ENCODE measurements at regions not wholly inside any gene's neighbourhood (a gene's known extent, or its start where the extent isn't known, plus 50 kb on each side); places are given as distances from the start of the nearest gene placed in this dataset.

- DNase-seq (ENCODE audit: low spot score): no peak
Observed at GRCh38 chr9:13646500-13647021, 367.1 kb upstream of the MPDZ start.

GRCh38 chr9:13645557-13645956 lies 366.1 kb upstream of the MPDZ start:
- DNase-seq (ENCODE audit: low spot score): no peak

GRCh38 chr9:13644675-13645074 lies 365.2 kb upstream of the MPDZ start:
- no peak for DNase-seq (ENCODE audit: low spot score)

- no peak for DNase-seq (ENCODE audit: low spot score)
Observed at GRCh38 chr9:13642646-13643045, 363.2 kb upstream of the MPDZ start.

GRCh38 chr9:13629067-13629466 lies 349.6 kb upstream of the MPDZ start:
- DNase-seq (ENCODE audit: low spot score): no peak

GRCh38 chr9:13628526-13628925 lies 349.0 kb upstream of the MPDZ start:
- DNase-seq (ENCODE audit: low spot score): no peak

- no peak for DNase-seq (ENCODE audit: low spot score)
Observed at GRCh38 chr9:13627502-13627901, 348.0 kb upstream of the MPDZ start.

GRCh38 chr9:13627071-13627470 lies 347.6 kb upstream of the MPDZ start:
- no peak for DNase-seq (ENCODE audit: low spot score)

- DNase-seq (ENCODE audit: low spot score): no peak
Observed at GRCh38 chr9:13626601-13627000, 347.1 kb upstream of the MPDZ start.

GRCh38 chr9:13621872-13622564 lies 342.5 kb upstream of the MPDZ start:
- DNase-seq (ENCODE audit: low spot score): no peak

GRCh38 chr9:13616491-13617035 lies 337.1 kb upstream of the MPDZ start:
- no peak for DNase-seq (ENCODE audit: low spot score)

GRCh38 chr9:13615660-13616490 lies 336.4 kb upstream of the MPDZ start:
- DNase-seq (ENCODE audit: low spot score): no peak

- no peak for DNase-seq (ENCODE audit: low spot score)
Observed at GRCh38 chr9:13614060-13614459, 334.6 kb upstream of the MPDZ start.

- no peak for DNase-seq (ENCODE audit: low spot score)
Observed at GRCh38 chr9:13613296-13613695, 333.8 kb upstream of the MPDZ start.

- DNase-seq (ENCODE audit: low spot score): no peak
Observed at GRCh38 chr9:13608451-13608850, 329.0 kb upstream of the MPDZ start.

- no peak for DNase-seq (ENCODE audit: low spot score)
Observed at GRCh38 chr9:13607481-13608441, 328.3 kb upstream of the MPDZ start.

GRCh38 chr9:13606586-13606985 lies 327.1 kb upstream of the MPDZ start:
- no peak for DNase-seq (ENCODE audit: low spot score)

- no peak for DNase-seq (ENCODE audit: low spot score)
Observed at GRCh38 chr9:13603921-13604320, 324.4 kb upstream of the MPDZ start.

- no peak for DNase-seq (ENCODE audit: low spot score)
Observed at GRCh38 chr9:13598738-13599137, 319.2 kb upstream of the MPDZ start.

- DNase-seq (ENCODE audit: low spot score): no peak
Observed at GRCh38 chr9:13597427-13597826, 317.9 kb upstream of the MPDZ start.

- no peak for DNase-seq (ENCODE audit: low spot score)
Observed at GRCh38 chr9:13597004-13597403, 317.5 kb upstream of the MPDZ start.
